ENCODE measurements at regions not wholly inside any gene's neighbourhood (a gene's known extent, or its start where the extent isn't known, plus 50 kb on each side); places are given as distances from the start of the nearest gene placed in this dataset.

DNA sequence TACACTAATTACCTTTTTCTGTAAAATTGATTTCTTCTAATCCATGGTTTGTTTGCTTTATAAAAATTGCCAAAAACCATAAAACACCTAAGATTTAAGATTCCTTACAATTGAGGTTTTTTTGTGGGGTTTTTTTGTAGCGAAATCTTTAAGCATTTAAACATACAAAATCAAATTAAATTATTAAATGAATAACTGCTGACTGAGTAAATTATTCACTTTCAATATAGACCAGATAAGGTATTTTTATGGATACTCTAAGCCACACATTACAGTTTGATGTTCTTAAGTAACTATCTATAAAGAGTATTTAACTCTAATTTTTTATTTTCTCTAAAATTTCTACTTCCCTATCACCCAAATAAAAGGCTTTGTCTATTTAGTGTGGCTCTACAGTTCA lies 55.5 kb downstream of the PIK3C2A start:
- TF ChIP-seq, protein P1, sequence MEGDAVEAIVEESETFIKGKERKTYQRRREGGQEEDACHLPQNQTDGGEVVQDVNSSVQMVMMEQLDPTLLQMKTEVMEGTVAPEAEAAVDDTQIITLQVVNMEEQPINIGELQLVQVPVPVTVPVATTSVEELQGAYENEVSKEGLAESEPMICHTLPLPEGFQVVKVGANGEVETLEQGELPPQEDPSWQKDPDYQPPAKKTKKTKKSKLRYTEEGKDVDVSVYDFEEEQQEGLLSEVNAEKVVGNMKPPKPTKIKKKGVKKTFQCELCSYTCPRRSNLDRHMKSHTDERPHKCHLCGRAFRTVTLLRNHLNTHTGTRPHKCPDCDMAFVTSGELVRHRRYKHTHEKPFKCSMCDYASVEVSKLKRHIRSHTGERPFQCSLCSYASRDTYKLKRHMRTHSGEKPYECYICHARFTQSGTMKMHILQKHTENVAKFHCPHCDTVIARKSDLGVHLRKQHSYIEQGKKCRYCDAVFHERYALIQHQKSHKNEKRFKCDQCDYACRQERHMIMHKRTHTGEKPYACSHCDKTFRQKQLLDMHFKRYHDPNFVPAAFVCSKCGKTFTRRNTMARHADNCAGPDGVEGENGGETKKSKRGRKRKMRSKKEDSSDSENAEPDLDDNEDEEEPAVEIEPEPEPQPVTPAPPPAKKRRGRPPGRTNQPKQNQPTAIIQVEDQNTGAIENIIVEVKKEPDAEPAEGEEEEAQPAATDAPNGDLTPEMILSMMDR (IDR thresholded peaks at IDR 0.05): no peak
- H3K4me1 Mint-ChIP-seq: peaks cover 21 to 27% of the 10 kb centered on the region in 2 donors
- ATAC-seq: no peak
- Histone ChIP-seq H3K27me3 (ENCODE audit: control insufficient read depth, insufficient read depth, low read length) (no peaks in the 10 kb centered on the region), H3K36me3 (ENCODE audit: control insufficient read depth, insufficient read depth, low read length) (peaks cover 13% of the 10 kb centered on the region), H3K27ac (ENCODE audit: low read length) (no peak overlapping the region), H3K4me3 (ENCODE audit: low read length) (no peak overlapping the region), H3K9me3 (ENCODE audit: control insufficient read depth, insufficient read depth, low read length) (no peaks in the 10 kb centered on the region), H3K4me1 (ENCODE audit: control insufficient read depth, insufficient read depth, low read length) (peaks cover 2% of the 10 kb centered on the region)
- no peaks in the 10 kb centered on the region for H3K9me3 Mint-ChIP-seq
- no peak overlapping the region for H3K27ac Mint-ChIP-seq
- H3K36me3 Mint-ChIP-seq: peaks cover 6% of the 10 kb centered on the region
- WGBS (ENCODE audit: insufficient coverage): no CpG with 5 or more reads among the region's 1 CpG
- H3K4me3 Mint-ChIP-seq: no peak overlapping the region
- no peaks in the 10 kb centered on the region for H3K27me3 Mint-ChIP-seq (ENCODE audit: low read depth in 2 of 2)
- no peak for DNase-seq
- intact Hi-C loops (cut with micrococcal nuclease): no loop called here

DNA sequence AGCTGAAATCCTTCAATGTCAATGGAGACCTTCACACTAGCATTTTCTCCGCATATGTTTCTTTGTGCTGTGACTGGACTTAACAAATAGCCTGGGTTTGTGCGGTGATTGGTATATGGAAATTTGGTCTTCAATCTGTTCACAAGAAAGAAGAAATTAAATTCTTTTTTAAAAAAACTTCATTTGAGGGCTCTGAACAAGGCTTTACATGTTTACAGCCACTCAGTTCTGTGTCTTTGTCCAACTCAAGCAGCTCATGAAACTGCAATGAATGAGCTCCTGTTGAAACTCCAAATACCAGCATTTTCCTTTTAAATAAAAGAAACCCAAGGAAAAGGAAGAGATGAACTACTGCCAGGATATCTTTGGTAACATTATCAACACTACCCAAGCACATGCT lies 57.3 kb downstream of the PIK3C2A start:
- no peak overlapping the region for H3K27ac ChIP-seq (ENCODE audit: low read length)
- H3K27ac Mint-ChIP-seq: no peak overlapping the region
- H3K27me3 Mint-ChIP-seq (ENCODE audit: low read depth in 2 of 2): no peaks in the 10 kb centered on the region
- no peak overlapping the region for H3K4me3 Mint-ChIP-seq
- no peaks in the 10 kb centered on the region for H3K27me3 ChIP-seq (ENCODE audit: control insufficient read depth, insufficient read depth, low read length)
- H3K36me3 Mint-ChIP-seq: peaks cover 10% of the 10 kb centered on the region
- intact Hi-C loops (cut with micrococcal nuclease): no loop called here
- ATAC-seq: no peak
- peaks cover 13 to 17% of the 10 kb centered on the region in 2 donors for H3K4me1 Mint-ChIP-seq
- TF ChIP-seq, protein P1 (IDR thresholded peaks at IDR 0.05): no peak
- H3K9me3 ChIP-seq (ENCODE audit: control insufficient read depth, insufficient read depth, low read length): no peaks in the 10 kb centered on the region
- H3K4me3 ChIP-seq (ENCODE audit: low read length): no peak overlapping the region
- no peak for DNase-seq
- H3K4me1 ChIP-seq (ENCODE audit: control insufficient read depth, insufficient read depth, low read length): no peaks in the 10 kb centered on the region
- H3K9me3 Mint-ChIP-seq: no peaks in the 10 kb centered on the region
- WGBS (ENCODE audit: insufficient coverage): 100% methylated on average over 2 of the region's 2 CpGs
- H3K36me3 ChIP-seq (ENCODE audit: control insufficient read depth, insufficient read depth, low read length): peaks cover 22% of the 10 kb centered on the region

DNA sequence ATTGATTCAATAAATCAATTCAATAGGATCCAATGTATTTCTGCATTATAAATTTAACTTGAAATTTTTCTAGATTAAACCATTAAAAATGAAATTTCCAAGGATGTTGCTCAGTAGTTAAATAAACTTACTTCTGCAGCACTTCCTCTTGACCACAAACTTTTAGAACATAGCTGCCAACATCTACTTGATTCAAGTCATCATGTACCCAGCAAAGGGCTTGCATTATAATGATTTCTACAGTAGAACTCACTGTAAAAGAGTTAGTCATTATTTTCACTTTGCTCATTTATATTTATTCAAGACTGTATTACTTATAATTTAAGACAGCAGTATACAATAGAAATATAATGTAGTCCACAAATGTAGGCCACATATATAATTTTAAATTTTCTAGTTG lies 59.2 kb downstream of the PIK3C2A start:
- TF ChIP-seq, protein P1 (IDR thresholded peaks at IDR 0.05): no peak
- Histone ChIP-seq H3K9me3 (ENCODE audit: control insufficient read depth, insufficient read depth, low read length) (no peaks in the 10 kb centered on the region), H3K27ac (ENCODE audit: low read length) (no peak overlapping the region), H3K4me3 (ENCODE audit: low read length) (no peak overlapping the region), H3K27me3 (ENCODE audit: control insufficient read depth, insufficient read depth, low read length) (no peaks in the 10 kb centered on the region), H3K36me3 (ENCODE audit: control insufficient read depth, insufficient read depth, low read length) (peaks cover 32% of the 10 kb centered on the region), H3K4me1 (ENCODE audit: control insufficient read depth, insufficient read depth, low read length) (no peaks in the 10 kb centered on the region)
- ATAC-seq (no peak), DNase-seq (no peak)
- Mint-ChIP-seq H3K36me3 (peaks cover 10% of the 10 kb centered on the region), H3K4me1 (peaks cover 4 to 8% of the 10 kb centered on the region in 2 donors), H3K27ac (no peak overlapping the region), H3K27me3 (ENCODE audit: low read depth in 2 of 2) (no peaks in the 10 kb centered on the region), H3K4me3 (no peak overlapping the region), H3K9me3 (no peaks in the 10 kb centered on the region)
- intact Hi-C loops (cut with micrococcal nuclease): no loop called here

DNA sequence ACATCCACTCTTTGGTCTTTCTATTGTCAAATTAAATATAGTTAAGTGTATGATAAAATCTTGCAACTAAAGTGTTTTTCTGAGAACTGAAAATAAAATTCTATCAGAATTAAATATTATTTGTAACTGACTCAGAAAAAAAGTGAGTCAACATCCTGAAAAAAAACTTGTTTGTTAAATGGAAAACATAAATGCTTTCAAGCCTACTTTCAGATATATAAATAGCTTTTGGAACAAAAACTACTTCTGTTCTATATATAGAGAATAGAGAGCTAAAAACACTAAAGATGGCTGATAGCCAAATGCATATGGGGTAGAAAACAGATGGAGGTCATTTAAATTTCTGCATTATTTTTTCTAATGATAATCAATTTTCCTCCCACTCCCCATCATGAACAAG lies 61.8 kb downstream of the PIK3C2A start:
- intact Hi-C loops (cut with micrococcal nuclease): no loop called here
- H3K4me3 ChIP-seq (ENCODE audit: low read length): no peak overlapping the region
- no peak overlapping the region for H3K27ac ChIP-seq (ENCODE audit: low read length)
- H3K4me1 ChIP-seq (ENCODE audit: control insufficient read depth, insufficient read depth, low read length): no peaks in the 10 kb centered on the region
- ATAC-seq (no peak), DNase-seq (no peak)
- no peaks in the 10 kb centered on the region for H3K9me3 ChIP-seq (ENCODE audit: control insufficient read depth, insufficient read depth, low read length)
- H3K4me3 Mint-ChIP-seq: no peak overlapping the region
- H3K9me3 Mint-ChIP-seq: no peaks in the 10 kb centered on the region
- peaks cover 50% of the 10 kb centered on the region for H3K36me3 ChIP-seq (ENCODE audit: control insufficient read depth, insufficient read depth, low read length)
- H3K36me3 Mint-ChIP-seq: peaks cover 19% of the 10 kb centered on the region
- TF ChIP-seq, protein P1 (IDR thresholded peaks at IDR 0.05): no peak
- no peaks in the 10 kb centered on the region for H3K27me3 ChIP-seq (ENCODE audit: control insufficient read depth, insufficient read depth, low read length)
- H3K27me3 Mint-ChIP-seq (ENCODE audit: low read depth in 2 of 2): no peaks in the 10 kb centered on the region
- no peak overlapping the region for H3K27ac Mint-ChIP-seq
- peaks cover 4 to 5% of the 10 kb centered on the region in 2 donors for H3K4me1 Mint-ChIP-seq
